HEK293 (cell line): ENCODE measurements at regions not wholly inside any gene's neighbourhood (a gene's known extent, or its start where the extent isn't known, plus 50 kb on each side); places are given as distances from the start of the nearest gene placed in this dataset.

Source experiments
- CTCF ChIA-PET: fragments of 350-600 bp; formaldehyde crosslinking; extraction: SDS; loops from one replicate; lab custom pipeline; 2021; ENCODE audit warnings: antibody characterized with exemption; lab: Yijun Ruan, JAX
- POLR2A ChIA-PET: fragments of 300-600 bp; formaldehyde crosslinking; extraction: SDS; loops from one replicate; lab custom pipeline; 2020; ENCODE audit warnings: antibody characterized with exemption, inconsistent platforms; lab: Yijun Ruan, JAX
- H3K27ac ChIP-seq: fragments of 200-500 bp; sonication (Bioruptor generic); 2 replicates; pipeline ENCODE4 v1.5.1; 2014; ENCODE audit warnings: low read depth, low read length, control low read depth, inconsistent platforms; ENCODE audit errors: extremely low read depth
- H3K36me3 ChIP-seq, 2 experiments: fragments of 200-500 bp in 1 of 2; sonication (Bioruptor generic) in 1 of 2; 1 replicate in 1 of 2; 2 replicates in 1 of 2; pipeline ENCODE4 v1.5.1; 2014 to 2017; ENCODE audit warnings: inconsistent platforms in 2 of 2, low read length in 2 of 2; ENCODE audit not compliant: control insufficient read depth in 2 of 2, insufficient read depth in 1 of 2
- H3K4me1 ChIP-seq: fragments of 200-500 bp; sonication (Bioruptor generic); 2 replicates; pipeline ENCODE4 v1.5.1; 2014; ENCODE audit warnings: mild to moderate bottlenecking, low read length, inconsistent platforms; ENCODE audit not compliant: control insufficient read depth, insufficient read depth
- H3K4me3 ChIP-seq: 2 replicates; pipeline ENCODE4 v1.5.1; 2011; ENCODE audit warnings: low read depth, mild to moderate bottlenecking, control low read depth, low read length, moderate library complexity
- H3K9me3 ChIP-seq: fragments of 200-500 bp; sonication (Bioruptor generic); 2 replicates; pipeline ENCODE4 v1.5.1; 2014; ENCODE audit warnings: low read depth, low read length, inconsistent platforms; ENCODE audit not compliant: control insufficient read depth, insufficient read depth
- BCL11A ChIP-seq: fragments of 450-650 bp; formaldehyde crosslinking; IDR thresholded peaks from 2 replicates; pipeline ENCODE4 v1.5.1; 2016; ENCODE audit warnings: low read depth, missing biosample characterization, missing genetic modification characterization
- OVOL3 ChIP-seq: fragments of 450-650 bp; formaldehyde crosslinking; IDR thresholded peaks from 2 replicates; pipeline ENCODE4 v1.5.1; 2016; ENCODE audit warnings: missing biosample characterization, missing genetic modification characterization
- YY1 ChIP-seq: fragments of 450-650 bp; formaldehyde crosslinking; IDR thresholded peaks from 2 replicates; pipeline ENCODE4 v1.5.1; 2018; ENCODE audit warnings: missing biosample characterization, missing genetic modification characterization
- ZBTB7A ChIP-seq: fragments of 450-650 bp; formaldehyde crosslinking; IDR thresholded peaks from 2 replicates; pipeline ENCODE4 v1.5.1; 2016; ENCODE audit warnings: low read depth, missing biosample characterization, missing genetic modification characterization
- ZNF10 ChIP-seq: fragments of 450-650 bp; formaldehyde crosslinking; IDR thresholded peaks from 2 replicates; pipeline ENCODE4 v1.5.1; 2017; ENCODE audit warnings: missing biosample characterization, missing genetic modification characterization
- ZNF114 ChIP-seq: fragments of 450-650 bp; formaldehyde crosslinking; IDR thresholded peaks from 2 replicates; pipeline ENCODE4 v1.5.0; 2017; ENCODE audit warnings: missing biosample characterization, missing genetic modification characterization
- ZNF138 ChIP-seq: fragments of 450-650 bp; formaldehyde crosslinking; IDR thresholded peaks from 2 replicates; pipeline ENCODE4 v1.5.1; 2016; ENCODE audit warnings: missing biosample characterization, missing genetic modification characterization, borderline replicate concordance
- ZNF311 ChIP-seq: fragments of 450-650 bp; formaldehyde crosslinking; IDR thresholded peaks from 2 replicates; pipeline ENCODE4 v1.5.1; 2017; ENCODE audit warnings: missing biosample characterization, missing genetic modification characterization, borderline replicate concordance
- ZNF350 ChIP-seq: fragments of 450-650 bp; formaldehyde crosslinking; IDR thresholded peaks from 2 replicates; pipeline ENCODE4 v1.5.0; 2017; ENCODE audit warnings: missing biosample characterization, mild to moderate bottlenecking, missing genetic modification characterization
- ZNF521 ChIP-seq: fragments of 450-650 bp; formaldehyde crosslinking; IDR thresholded peaks from 2 replicates; pipeline ENCODE4 v1.5.1; 2017; ENCODE audit warnings: missing biosample characterization, mild to moderate bottlenecking, missing genetic modification characterization
- ZNF560 ChIP-seq: fragments of 450-650 bp; formaldehyde crosslinking; IDR thresholded peaks from 2 replicates; pipeline ENCODE4 v1.5.1; 2017; ENCODE audit warnings: missing biosample characterization, missing genetic modification characterization, borderline replicate concordance
- ZNF621 ChIP-seq: fragments of 450-650 bp; formaldehyde crosslinking; IDR thresholded peaks from 2 replicates; pipeline ENCODE4 v1.5.1; 2017; ENCODE audit warnings: missing biosample characterization, missing genetic modification characterization
- ZNF670 ChIP-seq: fragments of 450-650 bp; formaldehyde crosslinking; IDR thresholded peaks from 2 replicates; pipeline ENCODE4 v1.5.1; 2016; ENCODE audit warnings: missing biosample characterization, missing genetic modification characterization, low read depth
- ZNF747 ChIP-seq: fragments of 450-650 bp; formaldehyde crosslinking; IDR thresholded peaks from 2 replicates; pipeline ENCODE4 v1.5.1; 2016; ENCODE audit warnings: missing biosample characterization, missing genetic modification characterization
- ZNF785 ChIP-seq: fragments of 450-650 bp; formaldehyde crosslinking; IDR thresholded peaks from 2 replicates; pipeline ENCODE4 v1.5.1; 2016; ENCODE audit warnings: missing biosample characterization, missing genetic modification characterization
- ZNF837 ChIP-seq: fragments of 450-650 bp; formaldehyde crosslinking; IDR thresholded peaks from 2 replicates; pipeline ENCODE4 v1.5.1; 2016; ENCODE audit warnings: missing biosample characterization, missing genetic modification characterization
- ZSCAN30 ChIP-seq: fragments of 450-650 bp; IDR thresholded peaks from 2 replicates; pipeline ENCODE4 v1.5.1; 2018; ENCODE audit warnings: missing biosample characterization, mild to moderate bottlenecking, missing genetic modification characterization, moderate library complexity
- TF ChIP-seq, protein P1 (sequence below): fragments of 450-650 bp; IDR thresholded peaks from 2 replicates; pipeline ENCODE4 v1.5.1; 2018; ENCODE audit warnings: missing biosample characterization, mild to moderate bottlenecking, missing genetic modification characterization
- TF ChIP-seq, protein P2 (sequence below): fragments of 450-650 bp; formaldehyde crosslinking; IDR thresholded peaks from 2 replicates; pipeline ENCODE4 v1.5.1; 2016; ENCODE audit warnings: missing biosample characterization, missing genetic modification characterization, borderline replicate concordance
- TF ChIP-seq, protein P3 (sequence below): fragments of 450-650 bp; formaldehyde crosslinking; IDR thresholded peaks from 2 replicates; pipeline ENCODE4 v1.5.1; 2017; ENCODE audit warnings: missing biosample characterization, missing genetic modification characterization
- TF ChIP-seq, protein P4 (sequence below): fragments of 450-650 bp; formaldehyde crosslinking; IDR thresholded peaks from 2 replicates; pipeline ENCODE4 v1.5.1; 2017; ENCODE audit warnings: missing biosample characterization, missing genetic modification characterization
- TF ChIP-seq, protein P5 (sequence below): fragments of 450-650 bp; formaldehyde crosslinking; IDR thresholded peaks from 2 replicates; pipeline ENCODE4 v1.5.1; 2016; ENCODE audit warnings: missing biosample characterization, missing genetic modification characterization, borderline replicate concordance

DNA sequence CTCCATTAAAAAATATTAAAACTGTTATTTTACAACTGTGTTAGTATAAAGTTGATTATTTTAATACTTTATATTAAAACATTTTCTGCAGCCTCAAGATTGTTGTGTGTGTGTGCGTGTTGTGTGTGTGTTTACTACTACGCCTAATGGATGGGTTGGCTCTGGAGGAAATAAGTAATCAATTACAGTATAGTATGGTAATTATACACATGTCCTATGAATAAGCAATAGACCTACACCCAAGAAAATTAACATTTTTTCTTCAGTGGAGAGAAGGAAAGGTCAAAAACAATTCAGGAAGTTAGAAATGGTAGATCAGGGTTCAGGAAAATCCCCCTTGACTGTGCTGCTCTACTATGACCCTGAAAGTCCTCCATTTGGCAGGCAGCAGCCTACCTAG lies 65.7 kb upstream of the DYRK2 start (continued):
- TF ChIP-seq, protein P1, sequence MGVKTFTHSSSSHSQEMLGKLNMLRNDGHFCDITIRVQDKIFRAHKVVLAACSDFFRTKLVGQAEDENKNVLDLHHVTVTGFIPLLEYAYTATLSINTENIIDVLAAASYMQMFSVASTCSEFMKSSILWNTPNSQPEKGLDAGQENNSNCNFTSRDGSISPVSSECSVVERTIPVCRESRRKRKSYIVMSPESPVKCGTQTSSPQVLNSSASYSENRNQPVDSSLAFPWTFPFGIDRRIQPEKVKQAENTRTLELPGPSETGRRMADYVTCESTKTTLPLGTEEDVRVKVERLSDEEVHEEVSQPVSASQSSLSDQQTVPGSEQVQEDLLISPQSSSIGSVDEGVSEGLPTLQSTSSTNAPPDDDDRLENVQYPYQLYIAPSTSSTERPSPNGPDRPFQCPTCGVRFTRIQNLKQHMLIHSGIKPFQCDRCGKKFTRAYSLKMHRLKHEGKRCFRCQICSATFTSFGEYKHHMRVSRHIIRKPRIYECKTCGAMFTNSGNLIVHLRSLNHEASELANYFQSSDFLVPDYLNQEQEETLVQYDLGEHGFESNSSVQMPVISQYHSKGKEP: no peak
- TF ChIP-seq ZSCAN30 (tag by site-specific recombination) (no peak), ZNF621 (no peak)
- TF ChIP-seq, all 188 proteins: peak for 0

DNA sequence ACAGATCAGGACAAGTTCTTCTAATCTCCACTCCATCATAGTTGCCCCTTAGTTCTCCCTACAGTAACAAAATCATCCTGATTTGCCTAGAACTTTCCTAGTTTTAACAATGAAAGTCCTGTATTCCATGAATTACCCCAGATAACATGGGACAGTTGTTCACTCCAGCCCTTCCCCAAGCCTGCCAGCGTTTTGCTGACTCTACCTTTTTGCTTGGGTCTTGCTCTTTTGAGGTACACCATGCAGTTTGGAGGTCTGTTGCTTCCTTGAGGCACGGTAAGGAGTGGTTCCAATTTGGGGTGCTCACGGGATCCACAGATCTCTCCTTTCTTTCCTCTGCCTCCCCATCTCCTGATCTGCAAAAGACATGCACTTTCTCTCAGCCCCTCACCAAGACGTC lies 61.6 kb upstream of the DYRK2 start:
- ChIA-PET POLR2A (no interaction called here), CTCF (no interaction called here)
- no peak overlapping the region for H3K27ac ChIP-seq
- no peaks in the 10 kb centered on the region for H3K4me1 ChIP-seq
- no peaks in the 10 kb centered on the region for H3K9me3 ChIP-seq
- TF ChIP-seq, protein P2, sequence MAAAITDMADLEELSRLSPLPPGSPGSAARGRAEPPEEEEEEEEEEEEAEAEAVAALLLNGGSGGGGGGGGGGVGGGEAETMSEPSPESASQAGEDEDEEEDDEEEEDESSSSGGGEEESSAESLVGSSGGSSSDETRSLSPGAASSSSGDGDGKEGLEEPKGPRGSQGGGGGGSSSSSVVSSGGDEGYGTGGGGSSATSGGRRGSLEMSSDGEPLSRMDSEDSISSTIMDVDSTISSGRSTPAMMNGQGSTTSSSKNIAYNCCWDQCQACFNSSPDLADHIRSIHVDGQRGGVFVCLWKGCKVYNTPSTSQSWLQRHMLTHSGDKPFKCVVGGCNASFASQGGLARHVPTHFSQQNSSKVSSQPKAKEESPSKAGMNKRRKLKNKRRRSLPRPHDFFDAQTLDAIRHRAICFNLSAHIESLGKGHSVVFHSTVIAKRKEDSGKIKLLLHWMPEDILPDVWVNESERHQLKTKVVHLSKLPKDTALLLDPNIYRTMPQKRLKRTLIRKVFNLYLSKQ: no peak
- TF ChIP-seq YY1 (no peak), BCL11A (tag by site-specific recombination) (no peak), ZNF670 (tag by site-specific recombination) (no peak), ZNF785 (tag by site-specific recombination) (no peak), ZNF114 (tag by site-specific recombination) (no peak), ZNF747 (tag by site-specific recombination) (no peak), ZNF311 (tag by site-specific recombination) (no peak), ZNF621 (no peak), ZNF350 (tag by site-specific recombination) (no peak), ZBTB7A (no peak), ZNF521 (tag by site-specific recombination) (no peak), OVOL3 (tag by site-specific recombination) (no peak), ZNF10 (tag by site-specific recombination) (no peak), ZNF837 (tag by site-specific recombination) (no peak), ZNF560 (tag by site-specific recombination) (no peak), ZNF138 (tag by site-specific recombination) (no peak)
- TF ChIP-seq, protein P3, sequence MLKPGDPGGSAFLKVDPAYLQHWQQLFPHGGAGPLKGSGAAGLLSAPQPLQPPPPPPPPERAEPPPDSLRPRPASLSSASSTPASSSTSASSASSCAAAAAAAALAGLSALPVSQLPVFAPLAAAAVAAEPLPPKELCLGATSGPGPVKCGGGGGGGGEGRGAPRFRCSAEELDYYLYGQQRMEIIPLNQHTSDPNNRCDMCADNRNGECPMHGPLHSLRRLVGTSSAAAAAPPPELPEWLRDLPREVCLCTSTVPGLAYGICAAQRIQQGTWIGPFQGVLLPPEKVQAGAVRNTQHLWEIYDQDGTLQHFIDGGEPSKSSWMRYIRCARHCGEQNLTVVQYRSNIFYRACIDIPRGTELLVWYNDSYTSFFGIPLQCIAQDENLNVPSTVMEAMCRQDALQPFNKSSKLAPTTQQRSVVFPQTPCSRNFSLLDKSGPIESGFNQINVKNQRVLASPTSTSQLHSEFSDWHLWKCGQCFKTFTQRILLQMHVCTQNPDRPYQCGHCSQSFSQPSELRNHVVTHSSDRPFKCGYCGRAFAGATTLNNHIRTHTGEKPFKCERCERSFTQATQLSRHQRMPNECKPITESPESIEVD: no peak
- TF ChIP-seq, protein P4, sequence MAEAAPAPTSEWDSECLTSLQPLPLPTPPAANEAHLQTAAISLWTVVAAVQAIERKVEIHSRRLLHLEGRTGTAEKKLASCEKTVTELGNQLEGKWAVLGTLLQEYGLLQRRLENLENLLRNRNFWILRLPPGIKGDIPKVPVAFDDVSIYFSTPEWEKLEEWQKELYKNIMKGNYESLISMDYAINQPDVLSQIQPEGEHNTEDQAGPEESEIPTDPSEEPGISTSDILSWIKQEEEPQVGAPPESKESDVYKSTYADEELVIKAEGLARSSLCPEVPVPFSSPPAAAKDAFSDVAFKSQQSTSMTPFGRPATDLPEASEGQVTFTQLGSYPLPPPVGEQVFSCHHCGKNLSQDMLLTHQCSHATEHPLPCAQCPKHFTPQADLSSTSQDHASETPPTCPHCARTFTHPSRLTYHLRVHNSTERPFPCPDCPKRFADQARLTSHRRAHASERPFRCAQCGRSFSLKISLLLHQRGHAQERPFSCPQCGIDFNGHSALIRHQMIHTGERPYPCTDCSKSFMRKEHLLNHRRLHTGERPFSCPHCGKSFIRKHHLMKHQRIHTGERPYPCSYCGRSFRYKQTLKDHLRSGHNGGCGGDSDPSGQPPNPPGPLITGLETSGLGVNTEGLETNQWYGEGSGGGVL: no peak
- TF ChIP-seq, protein P5, sequence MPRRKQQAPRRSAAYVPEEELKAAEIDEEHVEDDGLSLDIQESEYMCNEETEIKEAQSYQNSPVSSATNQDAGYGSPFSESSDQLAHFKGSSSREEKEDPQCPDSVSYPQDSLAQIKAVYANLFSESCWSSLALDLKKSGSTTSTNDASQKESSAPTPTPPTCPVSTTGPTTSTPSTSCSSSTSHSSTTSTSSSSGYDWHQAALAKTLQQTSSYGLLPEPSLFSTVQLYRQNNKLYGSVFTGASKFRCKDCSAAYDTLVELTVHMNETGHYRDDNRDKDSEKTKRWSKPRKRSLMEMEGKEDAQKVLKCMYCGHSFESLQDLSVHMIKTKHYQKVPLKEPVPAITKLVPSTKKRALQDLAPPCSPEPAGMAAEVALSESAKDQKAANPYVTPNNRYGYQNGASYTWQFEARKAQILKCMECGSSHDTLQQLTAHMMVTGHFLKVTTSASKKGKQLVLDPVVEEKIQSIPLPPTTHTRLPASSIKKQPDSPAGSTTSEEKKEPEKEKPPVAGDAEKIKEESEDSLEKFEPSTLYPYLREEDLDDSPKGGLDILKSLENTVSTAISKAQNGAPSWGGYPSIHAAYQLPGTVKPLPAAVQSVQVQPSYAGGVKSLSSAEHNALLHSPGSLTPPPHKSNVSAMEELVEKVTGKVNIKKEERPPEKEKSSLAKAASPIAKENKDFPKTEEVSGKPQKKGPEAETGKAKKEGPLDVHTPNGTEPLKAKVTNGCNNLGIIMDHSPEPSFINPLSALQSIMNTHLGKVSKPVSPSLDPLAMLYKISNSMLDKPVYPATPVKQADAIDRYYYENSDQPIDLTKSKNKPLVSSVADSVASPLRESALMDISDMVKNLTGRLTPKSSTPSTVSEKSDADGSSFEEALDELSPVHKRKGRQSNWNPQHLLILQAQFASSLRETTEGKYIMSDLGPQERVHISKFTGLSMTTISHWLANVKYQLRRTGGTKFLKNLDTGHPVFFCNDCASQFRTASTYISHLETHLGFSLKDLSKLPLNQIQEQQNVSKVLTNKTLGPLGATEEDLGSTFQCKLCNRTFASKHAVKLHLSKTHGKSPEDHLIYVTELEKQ (tag by site-specific recombination): no peak
- no peak overlapping the region for H3K4me3 ChIP-seq
- no peaks in the 10 kb centered on the region for H3K36me3 ChIP-seq
